H1 (cell line): ENCODE measurements at regions not wholly inside any gene's neighbourhood (a gene's known extent, or its start where the extent isn't known, plus 50 kb on each side); places are given as distances from the start of the nearest gene placed in this dataset.

Experiments
- CTCF ChIA-PET: fragments of 300-600 bp; sonication (Branson Sonifier 250); formaldehyde crosslinking; loops from one replicate; lab custom pipeline; 2021; ENCODE audit not compliant: partially characterized antibody; lab: Charles Lee
- POLR2A ChIA-PET: fragments of 300-600 bp; sonication (Branson Sonifier 250); formaldehyde crosslinking; loops from one replicate; lab custom pipeline; 2021; ENCODE audit warnings: inconsistent platforms; ENCODE audit not compliant: partially characterized antibody; lab: Charles Lee
- DNase-seq, 2 experiments: peaks; one replicate each; pipeline versions ENCODE4 v3.0.0 to v3.0.0-alpha.2; 2010 to 2022; ENCODE audit warnings: low spot score in 2 of 2, low read depth in 1 of 2, mixed read lengths in 1 of 2
- FAIRE-seq: peaks from 2 replicates; lab custom pipeline; 2011; peaks lifted over from hg19 to GRCh38; lab: Jason Lieb, UNC
- H2AFZ ChIP-seq: 2 replicates; pipeline ENCODE4 v1.8.1; 2012; ENCODE audit warnings: low read length, inconsistent platforms
- H2AK5ac ChIP-seq: 2 replicates; pipeline ENCODE4 v1.6.1; 2013; ENCODE audit warnings: low read depth, low read length
- H2BK120ac ChIP-seq: replicated peaks from 2 replicates; pipeline ENCODE3; 2013; ENCODE audit warnings: low read depth, low read length, inconsistent platforms
- H2BK12ac ChIP-seq: 2 replicates; pipeline ENCODE4 v1.6.1; 2013; ENCODE audit warnings: low read depth, low read length
- H2BK15ac ChIP-seq: 2 replicates; pipeline ENCODE4 v1.6.1; 2013; ENCODE audit warnings: low read length
- H2BK20ac ChIP-seq: 2 replicates; pipeline ENCODE4 v1.6.1; 2013; ENCODE audit warnings: low read length
- H2BK5ac ChIP-seq: 2 replicates; pipeline ENCODE4 v1.6.1; 2013; ENCODE audit warnings: low read depth, low read length
- H3K14ac ChIP-seq: 2 replicates; pipeline ENCODE4 v1.6.1; 2013; ENCODE audit warnings: inconsistent platforms; ENCODE audit not compliant: insufficient read length
- H3K18ac ChIP-seq: 2 replicates; pipeline ENCODE4 v1.6.1; 2013; ENCODE audit warnings: low read length; ENCODE audit errors: extremely low read depth
- H3K23ac ChIP-seq: 2 replicates; pipeline ENCODE4 v1.6.1; 2013; ENCODE audit warnings: inconsistent platforms; ENCODE audit not compliant: insufficient read length
- H3K23me2 ChIP-seq: 2 replicates; pipeline ENCODE4 v1.6.1; 2013; ENCODE audit warnings: low read depth, low read length
- H3K27ac ChIP-seq: 2 replicates; pipeline ENCODE4 v1.6.1; 2011; ENCODE audit warnings: low read depth, low read length, inconsistent platforms
- H3K27me3 ChIP-seq, 4 experiments: replicated peaks in 1 of 4; 1 replicate in 1 of 4; 2 replicates in 3 of 4; pipeline versions ENCODE4 v1.6.1 to v1.8.1; 2011 to 2013; ENCODE audit warnings: low read length in 3 of 4, mild to moderate bottlenecking in 3 of 4, inconsistent platforms in 2 of 4, mixed read lengths in 2 of 4, moderate library complexity in 1 of 4; ENCODE audit not compliant: control insufficient read depth in 3 of 4, insufficient read depth in 3 of 4; ENCODE audit errors: extremely low read depth in 1 of 4
- H3K36me3 ChIP-seq, 4 experiments: 2 replicates each; pipeline versions ENCODE4 v1.6.1 to v1.8.1; 2011 to 2013; ENCODE audit warnings: mild to moderate bottlenecking in 4 of 4, low read length in 3 of 4, moderate library complexity in 2 of 4, control low read depth in 1 of 4, inconsistent platforms in 1 of 4; ENCODE audit not compliant: insufficient read depth in 4 of 4, control insufficient read depth in 2 of 4
- H3K4ac ChIP-seq: replicated peaks from 2 replicates; pipeline ENCODE3; 2013; ENCODE audit warnings: low read length, low read depth, mixed read lengths, inconsistent platforms; ENCODE audit not compliant: insufficient read length
- H3K4me1 ChIP-seq, 4 experiments: replicated peaks in 1 of 4; 1 replicate in 1 of 4; 2 replicates in 3 of 4; pipeline versions ENCODE4 v1.6.1 to v1.8.1; 2011 to 2013; ENCODE audit warnings: low read length in 3 of 4, inconsistent platforms in 2 of 4, mixed read lengths in 1 of 4; ENCODE audit not compliant: insufficient read depth in 4 of 4, control insufficient read depth in 3 of 4
- H3K4me2 ChIP-seq, 2 experiments: 2 replicates each; pipeline versions ENCODE4 v1.6.1 to v1.8.1; 2011 to 2013; ENCODE audit warnings: low read depth in 2 of 2, low read length in 2 of 2, control low read depth in 1 of 2, inconsistent platforms in 1 of 2, mild to moderate bottlenecking in 1 of 2; ENCODE audit not compliant: insufficient read depth in 1 of 2
- H3K4me3 ChIP-seq, 4 experiments: fragments of 200-600, 300-600 bp in 1 of 4; sonication (generic), shearing (Covaris generic), sonication (Bioruptor Twin) in 1 of 4; 2 replicates each; pipeline versions ENCODE4 v1.5.1 to v1.8.1; 2011 to 2016; ENCODE audit warnings: low read length in 4 of 4, low read depth in 3 of 4, control low read depth in 2 of 4, inconsistent platforms in 2 of 4, mild to moderate bottlenecking in 2 of 4, mixed read lengths in 1 of 4, moderate library complexity in 1 of 4; ENCODE audit not compliant: insufficient read depth in 2 of 4; ENCODE audit errors: extremely low read depth in 1 of 4
- H3K56ac ChIP-seq: replicated peaks from 2 replicates; pipeline ENCODE3; 2013; ENCODE audit warnings: low read depth, mild to moderate bottlenecking, mixed read lengths, low read length, inconsistent platforms; ENCODE audit not compliant: insufficient read length
- H3K79me1 ChIP-seq: 2 replicates; pipeline ENCODE4 v1.6.1; 2013; ENCODE audit warnings: low read depth, low read length, control low read depth
- H3K79me2 ChIP-seq, 2 experiments: 2 replicates each; pipeline versions ENCODE4 v1.6.1 to v1.8.1; 2012 to 2013; ENCODE audit warnings: low read length in 2 of 2, mild to moderate bottlenecking in 2 of 2, inconsistent platforms in 1 of 2; ENCODE audit not compliant: insufficient read depth in 2 of 2, control insufficient read depth in 1 of 2
- H3K9ac ChIP-seq, 4 experiments: replicated peaks in 1 of 4; 1 replicate in 1 of 4; 2 replicates in 3 of 4; pipeline versions ENCODE4 v1.6.1 to v1.8.1; 2011 to 2013; ENCODE audit warnings: low read depth in 3 of 4, low read length in 3 of 4, control low read depth in 2 of 4, mild to moderate bottlenecking in 2 of 4, moderate library complexity in 2 of 4, inconsistent platforms in 1 of 4; ENCODE audit errors: extremely low read depth in 1 of 4
- H3K9me3 ChIP-seq, 2 experiments: 2 replicates each; pipeline versions ENCODE4 v1.6.1 to v1.8.1; 2012 to 2013; ENCODE audit warnings: mild to moderate bottlenecking in 2 of 2, moderate library complexity in 2 of 2, control low read depth in 1 of 2, inconsistent platforms in 1 of 2, low read depth in 1 of 2, low read length in 1 of 2, mixed read lengths in 1 of 2; ENCODE audit not compliant: insufficient read depth in 2 of 2
- H4K20me1 ChIP-seq, 2 experiments: replicated peaks in 1 of 2; 2 replicates each; pipeline versions ENCODE3 to v1.8.1; 2011 to 2013; ENCODE audit warnings: inconsistent platforms in 2 of 2, low read length in 2 of 2, mild to moderate bottlenecking in 1 of 2; ENCODE audit not compliant: insufficient read depth in 2 of 2, control insufficient read depth in 1 of 2
- H4K5ac ChIP-seq: 2 replicates; pipeline ENCODE4 v1.6.1; 2013; ENCODE audit warnings: low read length, low read depth, mixed read lengths, inconsistent platforms; ENCODE audit not compliant: insufficient read length
- H4K8ac ChIP-seq: 2 replicates; pipeline ENCODE4 v1.8.0; 2013; ENCODE audit warnings: mild to moderate bottlenecking, moderate library complexity, low read length, inconsistent platforms; ENCODE audit not compliant: insufficient read depth; ENCODE audit errors: extremely low read depth
- H4K91ac ChIP-seq: replicated peaks from 2 replicates; pipeline ENCODE3; 2013; ENCODE audit warnings: low read length, mixed read lengths, inconsistent platforms; ENCODE audit not compliant: insufficient read length
- ATF3 ChIP-seq: IDR thresholded peaks from 2 replicates; pipeline ENCODE4 v1.6.1; 2011; ENCODE audit warnings: low read depth, mild to moderate bottlenecking, low read length; ENCODE audit not compliant: insufficient read depth
- BRCA1 ChIP-seq: IDR thresholded peaks from 2 replicates; pipeline ENCODE4 v1.6.1; 2012; ENCODE audit warnings: low read depth, low read length, improper control_type of control experiment
- CHD2 ChIP-seq: IDR thresholded peaks from 2 replicates; pipeline ENCODE4 v1.6.1; 2012; ENCODE audit warnings: low read length, improper control_type of control experiment
- E2F6 ChIP-seq: IDR thresholded peaks from 2 replicates; pipeline ENCODE4 v1.6.1; 2012; ENCODE audit warnings: inconsistent platforms
- NANOG ChIP-seq: IDR thresholded peaks from 2 replicates; pipeline ENCODE4 v1.6.1; 2011; ENCODE audit warnings: low read length, low read depth, mild to moderate bottlenecking, inconsistent platforms; ENCODE audit not compliant: insufficient read depth, poor library complexity, severe bottlenecking
- POU5F1 ChIP-seq: IDR thresholded peaks from 2 replicates; pipeline ENCODE4 v1.6.1; 2011; ENCODE audit warnings: low read depth, mild to moderate bottlenecking, low read length, moderate library complexity
- RFX5 ChIP-seq: IDR thresholded peaks from 2 replicates; pipeline ENCODE4 v1.6.1; 2011; ENCODE audit warnings: low read depth, low read length, improper control_type of control experiment, borderline replicate concordance
- SAP30 ChIP-seq: fragments of 300-600 bp; sonication (generic); IDR thresholded peaks from 2 replicates; pipeline ENCODE4 v1.7.1; 2012; ENCODE audit warnings: low read length, moderate library complexity, mild to moderate bottlenecking, inconsistent platforms; ENCODE audit not compliant: insufficient read depth, insufficient replicate concordance
- SP2 ChIP-seq: IDR thresholded peaks from 2 replicates; pipeline ENCODE4 v1.6.1; 2012; ENCODE audit warnings: mild to moderate bottlenecking, low read length, inconsistent platforms
- SUZ12 ChIP-seq: fragments of 200-600 bp; sonication (generic); IDR thresholded peaks from 2 replicates; pipeline ENCODE4 v1.6.1; 2012; ENCODE audit warnings: mild to moderate bottlenecking, inconsistent platforms, low read length, moderate library complexity, mixed read lengths
- TBP ChIP-seq: IDR thresholded peaks from 2 replicates; pipeline ENCODE4 v1.6.1; 2011; ENCODE audit warnings: low read depth, low read length, improper control_type of control experiment
- TEAD4 ChIP-seq: IDR thresholded peaks from 2 replicates; pipeline ENCODE4 v1.6.1; 2012; ENCODE audit warnings: low read depth, low read length, inconsistent platforms, mixed read lengths
- USF2 ChIP-seq: IDR thresholded peaks from 2 replicates; pipeline ENCODE4 v1.6.1; 2011; ENCODE audit warnings: low read length, improper control_type of control experiment
- WGBS, 2 experiments: shearing (Covaris generic) in 1 of 2; methylation state at CpG; one replicate each; pipeline versions ENCODE4 v1.1.6 to v1.1.7; 2013 to 2015; ENCODE audit warnings: low lambda C conversion rate in 2 of 2, mixed read lengths in 2 of 2, inconsistent platforms in 1 of 2, low coverage in 1 of 2, missing lambda C conversion rate in 1 of 2; ENCODE audit not compliant: insufficient replicate concordance in 2 of 2, insufficient coverage in 1 of 2, insufficient read length in 1 of 2; ENCODE audit errors: extremely low coverage in 1 of 2, missing lambda C conversion rate in 1 of 2; 5-methylcytosine and 5-hydroxymethylcytosine counted together

GRCh38 chr2:8399731-8400130, 282.1 kb upstream of the ID2 start:
- WGBS, 2 experiments, result 92% methylated on average over 4 of the region's 4 CpGs; no CpG with 5 or more reads in 1 of the 2 experiments
- Histone ChIP-seq H3K9ac (no peak overlapping the region), H3K9me3 (peaks cover 0 to 8% of the 10 kb centered on the region in 2 experiments; a peak in 2 of 4 replicates), H4K5ac (no peak overlapping the region), H3K23ac (no peak overlapping the region), H4K91ac (no peak overlapping the region), H3K36me3 (no peaks in the 10 kb centered on the region), H3K27ac (no peak overlapping the region), H3K27me3 (no peaks in the 10 kb centered on the region), H2BK12ac (no peak overlapping the region), H4K20me1 (peaks cover 0 to 3% of the 10 kb centered on the region in 2 experiments), H3K4me1 (no peaks in the 10 kb centered on the region), H3K4ac (no peak overlapping the region), H3K18ac (no peak overlapping the region), H3K23me2 (no peaks in the 10 kb centered on the region; the same call in none of the 2 replicates), H3K4me2 (no peak overlapping the region), H3K4me3 (no peak overlapping the region), H3K14ac (no peak overlapping the region), H2BK20ac (no peak overlapping the region), H2AK5ac (no peak overlapping the region), H4K8ac (no peak overlapping the region), H3K79me1 (no peaks in the 10 kb centered on the region), H2BK120ac (no peak overlapping the region), H3K56ac (no peak overlapping the region), H2BK5ac (no peak overlapping the region), H2AFZ (no peak overlapping the region), H2BK15ac (no peak overlapping the region), H3K79me2 (no peaks in the 10 kb centered on the region)
- DNase-seq (no peak), FAIRE-seq (no peak)
- ChIA-PET CTCF (no interaction called here), POLR2A (no interaction called here)
- TF ChIP-seq BRCA1, result no peak
- TF ChIP-seq POU5F1, result no peak
- no peak for TF ChIP-seq RFX5
- no peak for TF ChIP-seq USF2
- TF ChIP-seq SUZ12, result no peak
- no peak for TF ChIP-seq CHD2
- TF ChIP-seq TEAD4, result no peak
- no peak for TF ChIP-seq ATF3
- TF ChIP-seq SP2, result no peak
- TF ChIP-seq E2F6, result no peak
- TF ChIP-seq TBP, result no peak
- TF ChIP-seq NANOG, result no peak
- no peak for TF ChIP-seq SAP30
